NB4 (cell line): ENCODE measurements at regions not wholly inside any gene's neighbourhood (a gene's known extent, or its start where the extent isn't known, plus 50 kb on each side); places are given as distances from the start of the nearest gene placed in this dataset.
"Not testable (repeated sequence)": the region's sequence is repeated elsewhere in the genome, so short reads cannot be mapped to it uniquely, and the experiment has no call there.

Experiments
- DNase-seq: peaks from one replicate; pipeline ENCODE4 v3.0.0; 2010; ENCODE audit warnings: low read depth
- H3K4me3 ChIP-seq: one replicate; pipeline ENCODE4 v1.5.1; 2011; ENCODE audit warnings: mild to moderate bottlenecking, low read depth, low read length, moderate library complexity
- MYC ChIP-seq: IDR thresholded peaks from 2 replicates; pipeline ENCODE4 v1.6.1; 2011; ENCODE audit warnings: low read depth, low read length
- POLR2A ChIP-seq: IDR thresholded peaks from 2 replicates; pipeline ENCODE4 v1.6.1; 2011; ENCODE audit warnings: mild to moderate bottlenecking; ENCODE audit not compliant: insufficient read length; ENCODE audit errors: extremely low read depth
- TF ChIP-seq, protein P1 (sequence below): IDR thresholded peaks from one replicate; pipeline ENCODE4 v1.5.1; 2012; ENCODE audit warnings: low read depth, low read length
- TF ChIP-seq, protein P2 (sequence below): IDR thresholded peaks from 2 replicates; pipeline ENCODE4 v1.6.1; 2011; ENCODE audit warnings: low read depth, low read length

DNA sequence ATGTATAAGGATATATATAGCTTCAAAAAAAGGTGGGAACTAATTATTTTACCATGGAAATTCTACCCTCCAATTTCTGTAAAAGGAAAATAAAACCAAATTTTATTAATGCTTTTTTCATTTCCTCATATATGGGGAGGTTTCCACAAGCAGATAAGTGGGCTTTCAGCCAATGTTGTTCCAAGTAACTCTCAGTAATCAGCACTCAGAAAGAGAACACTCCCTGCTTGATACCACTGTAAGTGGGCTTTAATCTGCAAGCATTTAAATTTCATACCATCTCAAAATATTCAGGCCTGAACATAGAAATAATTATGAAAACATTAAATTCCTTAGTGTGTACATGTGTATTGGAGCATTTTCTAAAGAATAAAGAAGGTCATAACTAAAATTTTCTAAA, 827.6 kb downstream of the C12orf50 start:
- TF ChIP-seq, protein P1, sequence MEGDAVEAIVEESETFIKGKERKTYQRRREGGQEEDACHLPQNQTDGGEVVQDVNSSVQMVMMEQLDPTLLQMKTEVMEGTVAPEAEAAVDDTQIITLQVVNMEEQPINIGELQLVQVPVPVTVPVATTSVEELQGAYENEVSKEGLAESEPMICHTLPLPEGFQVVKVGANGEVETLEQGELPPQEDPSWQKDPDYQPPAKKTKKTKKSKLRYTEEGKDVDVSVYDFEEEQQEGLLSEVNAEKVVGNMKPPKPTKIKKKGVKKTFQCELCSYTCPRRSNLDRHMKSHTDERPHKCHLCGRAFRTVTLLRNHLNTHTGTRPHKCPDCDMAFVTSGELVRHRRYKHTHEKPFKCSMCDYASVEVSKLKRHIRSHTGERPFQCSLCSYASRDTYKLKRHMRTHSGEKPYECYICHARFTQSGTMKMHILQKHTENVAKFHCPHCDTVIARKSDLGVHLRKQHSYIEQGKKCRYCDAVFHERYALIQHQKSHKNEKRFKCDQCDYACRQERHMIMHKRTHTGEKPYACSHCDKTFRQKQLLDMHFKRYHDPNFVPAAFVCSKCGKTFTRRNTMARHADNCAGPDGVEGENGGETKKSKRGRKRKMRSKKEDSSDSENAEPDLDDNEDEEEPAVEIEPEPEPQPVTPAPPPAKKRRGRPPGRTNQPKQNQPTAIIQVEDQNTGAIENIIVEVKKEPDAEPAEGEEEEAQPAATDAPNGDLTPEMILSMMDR, result no peak
- TF ChIP-seq POLR2A (no peak), MYC (no peak)
- TF ChIP-seq, protein P2, sequence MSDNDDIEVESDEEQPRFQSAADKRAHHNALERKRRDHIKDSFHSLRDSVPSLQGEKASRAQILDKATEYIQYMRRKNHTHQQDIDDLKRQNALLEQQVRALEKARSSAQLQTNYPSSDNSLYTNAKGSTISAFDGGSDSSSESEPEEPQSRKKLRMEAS, result no peak
- no peak overlapping the region for H3K4me3 ChIP-seq
- no peak for DNase-seq

GRCh38 chr12:87200289-87200979, 828.8 kb downstream of the C12orf50 start:
- H3K4me3 ChIP-seq, result no peak overlapping the region
- no peak for DNase-seq
- TF ChIP-seq, protein P1, result no peak
- TF ChIP-seq POLR2A, result no peak
- TF ChIP-seq, protein P2, result no peak
- TF ChIP-seq MYC, result no peak

DNA sequence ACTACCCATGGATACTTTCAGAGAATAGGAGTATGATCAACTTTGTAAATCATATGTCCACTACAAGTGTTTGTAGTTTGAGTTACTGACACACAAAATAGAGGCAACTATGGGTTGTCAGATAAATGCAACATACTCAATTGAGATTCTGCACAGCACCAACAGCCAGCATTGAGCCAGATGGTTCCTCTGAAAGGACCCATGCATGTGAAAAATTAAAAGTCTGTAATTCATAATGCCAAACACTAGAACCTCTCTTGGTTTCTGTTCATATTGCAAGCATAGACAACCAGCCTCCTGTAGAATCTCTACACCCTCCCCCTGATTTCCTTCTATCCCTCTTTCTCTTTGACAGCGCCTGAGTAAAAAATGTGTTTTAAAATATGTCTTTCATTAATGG, 831.0 kb downstream of the C12orf50 start:
- no peak overlapping the region for H3K4me3 ChIP-seq
- DNase-seq, result no peak
- TF ChIP-seq, protein P1, result no peak
- TF ChIP-seq MYC (no peak), POLR2A (no peak)
- TF ChIP-seq, protein P2, result no peak

DNA sequence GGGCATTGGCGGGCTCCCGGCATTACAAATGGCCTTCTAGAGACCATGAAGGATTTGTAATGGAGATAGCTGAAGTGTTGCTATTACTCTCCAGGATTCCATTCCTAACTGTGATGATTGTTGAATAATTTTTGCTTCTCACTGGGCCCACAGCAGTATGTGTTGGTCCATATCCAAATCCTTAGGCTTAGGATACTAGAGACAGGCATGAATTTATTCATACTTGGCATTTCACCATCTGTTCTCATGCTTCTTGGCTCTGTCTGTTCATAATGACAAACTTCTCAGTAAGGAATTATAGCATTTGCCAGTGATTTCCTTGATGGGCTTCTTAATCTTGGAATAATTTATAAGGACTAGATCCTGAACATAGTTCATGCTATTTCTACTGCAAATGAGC, 832.9 kb downstream of the C12orf50 start:
- no peak overlapping the region for H3K4me3 ChIP-seq
- TF ChIP-seq POLR2A, result no peak
- TF ChIP-seq, protein P1, result no peak
- TF ChIP-seq, protein P2, result no peak
- TF ChIP-seq MYC, result no peak
- no peak for DNase-seq

DNA sequence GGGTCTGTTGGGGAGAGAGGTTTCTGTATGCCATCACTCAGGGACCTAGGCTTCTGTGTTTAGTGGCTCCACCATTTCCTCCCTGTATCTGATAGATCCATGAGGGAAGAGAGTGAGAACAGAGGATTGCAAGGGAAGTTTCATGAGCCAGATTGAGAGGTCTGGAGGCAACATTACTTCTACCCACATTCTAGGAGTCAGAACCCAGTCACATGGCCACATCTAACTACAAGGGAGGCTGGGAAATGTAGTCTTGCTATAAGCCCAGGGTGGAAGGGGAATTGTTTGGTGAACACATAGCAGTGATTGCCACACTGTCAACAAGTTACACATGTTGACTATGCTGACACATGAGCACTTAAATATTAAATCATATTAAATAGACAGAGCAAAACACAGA, 834.8 kb downstream of the C12orf50 start:
- H3K4me3 ChIP-seq, DNase-seq: not testable (repeated sequence)

DNA sequence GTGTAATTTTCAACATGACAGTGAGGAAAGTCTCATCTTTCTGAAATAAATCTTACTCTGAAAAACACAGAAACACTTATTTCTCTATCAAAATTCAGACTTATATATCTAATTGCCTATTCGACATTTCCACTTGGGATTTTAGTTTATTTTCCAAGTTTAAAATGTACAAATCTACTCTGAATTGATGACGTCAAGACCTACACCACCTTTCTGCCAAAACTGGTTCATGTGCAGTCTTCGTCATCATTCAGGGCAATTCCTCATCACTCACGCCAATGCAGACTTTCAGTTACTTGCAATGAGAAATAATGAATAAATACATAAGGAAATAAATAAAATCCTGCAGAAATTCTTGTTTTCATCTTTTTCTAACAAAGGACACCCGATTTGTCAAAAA, 843.8 kb downstream of the C12orf50 start:
- TF ChIP-seq, protein P1, result no peak
- TF ChIP-seq MYC, result no peak
- no peak overlapping the region for H3K4me3 ChIP-seq
- DNase-seq, result no peak
